Stimulated activated CD4-positive, alpha-beta T cell treated with anti-CD3 and anti-CD28 coated beads, Interleukin-12 subunit alpha, Interleukin-12 subunit beta, amount 100 ng/mL, for 4 hours (primary cell): ENCODE measurements at regions not wholly inside any gene's neighbourhood (a gene's known extent, or its start where the extent isn't known, plus 50 kb on each side); places are given as distances from the start of the nearest gene placed in this dataset.

Experiments
- DNase-seq: peaks from one replicate; pipeline ENCODE4 v3.0.0-alpha.2; 2020

DNA sequence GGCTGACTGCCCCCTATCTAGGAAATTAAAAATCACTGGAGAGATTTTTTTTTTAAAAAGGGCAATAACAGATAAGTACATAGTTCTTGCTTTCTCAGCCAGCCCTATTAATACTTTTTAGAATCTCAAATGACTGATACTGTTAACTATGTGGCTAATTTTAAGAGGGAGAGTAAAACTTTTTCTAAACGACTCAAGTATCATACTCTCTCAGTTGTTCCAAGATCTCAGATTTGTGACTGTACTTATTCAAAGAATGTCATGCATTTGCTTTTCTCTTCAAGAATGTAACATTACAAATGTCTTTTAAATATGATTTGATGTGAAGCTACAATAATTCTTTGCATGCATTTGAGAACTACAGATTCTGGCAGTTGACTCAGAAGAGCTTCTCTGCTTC lies 55.4 kb upstream of the RAB11FIP2 start:
- no peak for DNase-seq

DNA sequence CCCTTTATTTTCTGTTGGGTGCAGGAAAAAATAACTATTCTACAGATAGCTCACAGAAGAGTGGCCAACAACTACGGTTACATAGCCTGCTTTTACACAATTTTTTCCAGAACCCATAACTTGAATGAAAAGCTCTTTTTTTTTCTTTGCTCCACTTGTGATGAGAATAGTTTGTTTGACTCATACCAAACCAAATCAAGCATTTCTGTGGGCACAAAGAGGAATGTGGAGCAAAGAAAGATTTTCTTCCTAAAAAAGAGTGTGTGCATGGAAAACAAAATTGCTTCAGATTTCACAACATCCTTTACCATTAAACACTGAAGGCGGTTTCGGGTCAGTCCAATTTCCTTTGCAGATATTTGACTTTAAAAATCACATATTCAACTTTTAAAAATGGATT lies 54.8 kb upstream of the RAB11FIP2 start:
- no peak for DNase-seq
